SU-DHL-6 (cell line): ENCODE measurements at regions not wholly inside any gene's neighbourhood (a gene's known extent, or its start where the extent isn't known, plus 50 kb on each side); places are given as distances from the start of the nearest gene placed in this dataset.

Source experiments
- H2AFZ ChIP-seq: fragments of 200-600 bp; sonication (generic); 2 replicates; pipeline ENCODE4 v1.6.1; 2014; ENCODE audit warnings: low read depth, mild to moderate bottlenecking, moderate library complexity, mixed read lengths, antibody characterized with exemption, low read length; ENCODE audit not compliant: severe bottlenecking
- H3F3A ChIP-seq: fragments of 200-600 bp; shearing (Covaris generic); 2 replicates; pipeline ENCODE4 v1.6.0; 2016; ENCODE audit warnings: antibody characterized with exemption, mild to moderate bottlenecking; ENCODE audit not compliant: insufficient read depth
- H3K27ac ChIP-seq: fragments of 200-600 bp; sonication (generic); 2 replicates; pipeline ENCODE4 v1.5.1; 2016; ENCODE audit warnings: low read depth, mild to moderate bottlenecking, low read length, moderate library complexity, mixed read lengths
- H3K27me3 ChIP-seq: fragments of 200-600 bp; sonication (generic), shearing (Covaris generic); 2 replicates; pipeline ENCODE4 v1.6.0; 2014; ENCODE audit warnings: mild to moderate bottlenecking, low read length
- H3K36me3 ChIP-seq: fragments of 200-600 bp; sonication (generic); 2 replicates; pipeline ENCODE4 v1.6.1; 2014; ENCODE audit warnings: mild to moderate bottlenecking, low read length, mixed read lengths
- H3K4me2 ChIP-seq: fragments of 300-600, 200-600 bp; shearing (Covaris generic), sonication (generic); 2 replicates; pipeline ENCODE4 v1.6.0; 2014; ENCODE audit warnings: low read length, low read depth, mild to moderate bottlenecking; ENCODE audit not compliant: poor library complexity, severe bottlenecking
- H3K4me3 ChIP-seq: fragments of 200-600 bp; sonication (generic); 2 replicates; pipeline ENCODE4 v1.5.1; 2014; ENCODE audit warnings: antibody characterized with exemption, low read length, mild to moderate bottlenecking, mixed read lengths; ENCODE audit not compliant: insufficient read depth, poor library complexity, severe bottlenecking
- H3K79me2 ChIP-seq: fragments of 200-600 bp; sonication (generic); 2 replicates; pipeline ENCODE4 v1.6.1; 2014; ENCODE audit warnings: mild to moderate bottlenecking, low read length, moderate library complexity; ENCODE audit not compliant: insufficient read depth
- H3K9ac ChIP-seq: fragments of 200-600 bp; sonication (generic); 2 replicates; pipeline ENCODE4 v1.7.0; 2014; ENCODE audit warnings: mild to moderate bottlenecking, low read length
- H3K9me2 ChIP-seq: fragments of 200-600 bp; sonication (generic); replicated peaks from 2 replicates; pipeline ENCODE4 v1.6.1; 2014; ENCODE audit warnings: low read length; ENCODE audit not compliant: insufficient read depth
- H3K9me3 ChIP-seq: fragments of 200-600 bp; sonication (generic); 2 replicates; pipeline ENCODE4 v1.6.1; 2014; ENCODE audit warnings: low read length, mixed read lengths; ENCODE audit not compliant: insufficient read depth
- H4K20me1 ChIP-seq: fragments of 200-600 bp; sonication (generic); 2 replicates; pipeline ENCODE4 v1.6.1; 2014; ENCODE audit warnings: low read depth, mild to moderate bottlenecking, antibody characterized with exemption, low read length, moderate library complexity, mixed read lengths
- EZH2phosphoT487 ChIP-seq: fragments of 200-600 bp; sonication (generic), shearing (Covaris generic); conservative IDR thresholded peaks from 2 replicates; pipeline ENCODE4 v1.6.1; 2018; ENCODE audit warnings: mild to moderate bottlenecking, antibody characterized with exemption, low read length, moderate library complexity, mixed read lengths
- TF ChIP-seq, protein P1 (sequence below): fragments of 200-600 bp; sonication (generic); IDR thresholded peaks from one replicate; pipeline ENCODE4 v1.5.1; 2017; ENCODE audit warnings: antibody characterized with exemption, mild to moderate bottlenecking, low read length, moderate library complexity; ENCODE audit not compliant: insufficient read depth, poor library complexity, severe bottlenecking

DNA sequence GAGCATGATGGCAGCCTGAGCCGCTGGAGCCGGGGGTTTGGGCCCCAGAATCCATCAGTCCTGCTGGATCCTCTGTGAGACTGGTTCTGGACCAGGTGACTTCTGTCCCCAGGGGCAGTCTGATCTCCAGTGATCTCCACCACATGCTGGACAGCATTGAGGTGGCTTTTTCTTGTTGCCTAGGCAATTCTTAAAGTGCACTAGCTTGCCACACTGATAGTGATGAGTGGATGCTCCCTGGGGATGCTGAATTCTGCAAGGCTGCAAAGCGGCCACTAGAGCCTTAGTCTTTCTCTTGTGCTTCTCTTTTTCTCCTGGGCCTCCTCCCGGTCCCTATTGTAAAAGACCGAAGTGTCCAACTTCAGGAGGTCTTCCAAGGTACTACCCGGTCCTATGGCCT, 70.4 kb upstream of the ATP11B start:
- no peaks in the 10 kb centered on the region for H3K27me3 ChIP-seq
- TF ChIP-seq, protein P1, sequence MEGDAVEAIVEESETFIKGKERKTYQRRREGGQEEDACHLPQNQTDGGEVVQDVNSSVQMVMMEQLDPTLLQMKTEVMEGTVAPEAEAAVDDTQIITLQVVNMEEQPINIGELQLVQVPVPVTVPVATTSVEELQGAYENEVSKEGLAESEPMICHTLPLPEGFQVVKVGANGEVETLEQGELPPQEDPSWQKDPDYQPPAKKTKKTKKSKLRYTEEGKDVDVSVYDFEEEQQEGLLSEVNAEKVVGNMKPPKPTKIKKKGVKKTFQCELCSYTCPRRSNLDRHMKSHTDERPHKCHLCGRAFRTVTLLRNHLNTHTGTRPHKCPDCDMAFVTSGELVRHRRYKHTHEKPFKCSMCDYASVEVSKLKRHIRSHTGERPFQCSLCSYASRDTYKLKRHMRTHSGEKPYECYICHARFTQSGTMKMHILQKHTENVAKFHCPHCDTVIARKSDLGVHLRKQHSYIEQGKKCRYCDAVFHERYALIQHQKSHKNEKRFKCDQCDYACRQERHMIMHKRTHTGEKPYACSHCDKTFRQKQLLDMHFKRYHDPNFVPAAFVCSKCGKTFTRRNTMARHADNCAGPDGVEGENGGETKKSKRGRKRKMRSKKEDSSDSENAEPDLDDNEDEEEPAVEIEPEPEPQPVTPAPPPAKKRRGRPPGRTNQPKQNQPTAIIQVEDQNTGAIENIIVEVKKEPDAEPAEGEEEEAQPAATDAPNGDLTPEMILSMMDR, result no peak
- no peak for TF ChIP-seq EZH2phosphoT487

DNA sequence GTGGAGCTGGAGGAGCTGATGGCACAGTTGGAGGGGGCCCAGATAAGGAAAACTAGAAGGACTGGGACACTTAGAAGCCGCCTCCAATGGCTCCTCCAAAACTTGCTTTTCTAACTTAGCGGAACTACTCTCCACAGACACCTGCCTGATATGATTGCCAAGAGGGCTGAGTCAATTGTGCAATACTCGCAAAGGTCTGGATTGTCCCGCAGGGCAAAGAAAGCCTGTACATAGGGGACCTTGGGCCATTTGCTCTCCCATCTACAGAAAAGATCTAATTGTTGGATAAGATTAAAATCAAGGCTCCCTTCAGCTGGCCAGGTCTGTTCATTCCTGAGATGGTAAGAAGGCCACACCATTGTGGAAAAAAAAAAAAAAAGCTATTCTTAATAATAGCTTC, 69.7 kb upstream of the ATP11B start:
- no peaks in the 10 kb centered on the region for H3K27me3 ChIP-seq
- no peak overlapping the region for H3K4me3 ChIP-seq
- H3K27ac ChIP-seq, result no peak overlapping the region
- H3K9me2 ChIP-seq, result no peaks in the 10 kb centered on the region
- no peaks in the 10 kb centered on the region for H3F3A ChIP-seq
- H4K20me1 ChIP-seq, result no peaks in the 10 kb centered on the region
- no peaks in the 10 kb centered on the region for H3K9me3 ChIP-seq
- TF ChIP-seq EZH2phosphoT487, result no peak
- TF ChIP-seq, protein P1, result no peak
- H3K4me2 ChIP-seq, result no peak overlapping the region
- no peak overlapping the region for H3K9ac ChIP-seq
- no peaks in the 10 kb centered on the region for H3K79me2 ChIP-seq
- no peaks in the 10 kb centered on the region for H3K36me3 ChIP-seq
- H2AFZ ChIP-seq, result no peak overlapping the region

More for the DNA sequence above, 70.4 kb upstream of the ATP11B start:
- H3K9me3 ChIP-seq, result no peaks in the 10 kb centered on the region
- H3K9me2 ChIP-seq, result no peaks in the 10 kb centered on the region
- H3K9ac ChIP-seq, result no peak overlapping the region
- no peaks in the 10 kb centered on the region for H4K20me1 ChIP-seq
- H3K4me2 ChIP-seq, result no peak overlapping the region
- no peak overlapping the region for H3K4me3 ChIP-seq
- no peaks in the 10 kb centered on the region for H3K36me3 ChIP-seq
- H3K79me2 ChIP-seq, result no peaks in the 10 kb centered on the region
- no peak overlapping the region for H2AFZ ChIP-seq
- no peak overlapping the region for H3K27ac ChIP-seq
- H3F3A ChIP-seq, result no peaks in the 10 kb centered on the region

DNA sequence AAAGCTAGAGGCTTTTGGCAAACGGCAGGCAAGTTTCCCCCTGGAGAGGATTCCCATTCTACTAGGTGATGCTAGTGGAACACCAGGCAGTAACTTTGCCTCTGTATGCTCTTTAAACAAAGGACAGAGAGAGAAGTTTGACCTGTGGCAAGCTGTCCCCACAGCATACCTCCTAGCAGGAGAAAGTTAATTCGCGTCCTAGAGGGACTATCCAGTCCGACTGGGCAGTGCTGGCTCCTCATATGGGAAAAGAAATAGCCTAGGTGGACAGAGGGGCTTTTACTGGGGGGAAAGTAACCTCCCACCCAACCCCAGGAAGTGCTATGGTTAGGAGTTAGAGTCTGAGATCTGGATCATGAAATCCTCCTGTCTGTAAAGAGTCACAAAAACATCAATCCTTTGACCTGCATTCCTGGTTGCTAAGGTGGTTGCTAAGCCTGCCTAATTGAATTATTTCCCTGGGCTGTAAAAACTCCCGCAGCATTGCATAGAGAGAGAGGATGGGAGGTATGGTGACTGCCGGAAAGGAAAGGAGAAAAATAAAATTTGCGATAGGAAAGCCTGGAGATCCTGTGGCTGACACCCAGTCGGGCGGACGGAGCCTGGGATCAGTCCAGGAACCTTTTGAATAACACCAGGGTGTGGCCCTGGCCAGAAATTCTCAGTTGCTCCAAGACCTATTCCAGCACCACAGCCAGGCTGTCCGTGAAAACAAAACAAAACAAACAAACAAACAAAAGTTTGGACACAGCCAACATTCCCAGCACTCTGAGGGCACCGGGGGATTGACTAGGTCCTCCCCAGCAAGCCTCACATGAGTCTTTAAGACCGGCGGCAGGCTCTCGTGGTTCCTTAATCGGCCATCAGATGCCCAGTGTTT, 67.7 kb upstream of the ATP11B start:
- H3K4me2 ChIP-seq, result no peak overlapping the region
- no peak overlapping the region for H3K4me3 ChIP-seq
- H3K79me2 ChIP-seq, result no peaks in the 10 kb centered on the region
- H3K27ac ChIP-seq, result no peak overlapping the region
- H3K36me3 ChIP-seq, result no peaks in the 10 kb centered on the region
- TF ChIP-seq, protein P1, result no peak
- no peak for TF ChIP-seq EZH2phosphoT487
- no peak overlapping the region for H2AFZ ChIP-seq
- no peaks in the 10 kb centered on the region for H3K9me3 ChIP-seq
- no peaks in the 10 kb centered on the region for H3K27me3 ChIP-seq
- H3K9me2 ChIP-seq, result no peaks in the 10 kb centered on the region
- H4K20me1 ChIP-seq, result no peaks in the 10 kb centered on the region
- no peak overlapping the region for H3K9ac ChIP-seq
- no peaks in the 10 kb centered on the region for H3F3A ChIP-seq
